Adrenal gland (tissue), 9 donors: ENCODE measurements at regions not wholly inside any gene's neighbourhood (a gene's known extent, or its start where the extent isn't known, plus 50 kb on each side); places are given as distances from the start of the nearest gene placed in this dataset.

ENCODE experiments used
- DNase-seq, 7 donors: peaks; one replicate each; pipeline ENCODE4 v3.0.0-alpha.2; 2019 to 2020
- H3K27ac ChIP-seq, 5 donors: fragments of 200-600 bp; sonication (generic) in 4 of 5; 1 replicate in 3 of 5; 2 replicates in 2 of 5; pipeline versions ENCODE4 v1.5.1 to v1.8.0; 2016 to 2020; ENCODE audit warnings: mild to moderate bottlenecking in 1 of 5
- H3K27me3 ChIP-seq: fragments of 200-600 bp; 2 replicates; pipeline ENCODE4 v1.8.0; 2021
- H3K36me3 ChIP-seq, 2 donors: fragments of 200-600 bp; replicated peaks in 1 of 2; 1 replicate in 1 of 2; 2 replicates in 1 of 2; pipeline versions ENCODE4 v1.5.1 to v1.8.0; 2018 to 2022
- H3K4me1 ChIP-seq, 2 donors: fragments of 200-600 bp; replicated peaks in 1 of 2; 1 replicate in 1 of 2; 2 replicates in 1 of 2; pipeline versions ENCODE4 v1.5.1 to v1.8.0; 2018 to 2021
- H3K4me3 ChIP-seq, 4 donors: fragments of 200-600 bp; sonication (generic) in 3 of 4; one replicate each; pipeline ENCODE4 v1.5.1; 2016 to 2018
- H3K9me3 ChIP-seq, 3 donors: fragments of 200-600 bp; sonication (generic) in 1 of 3; replicated peaks in 1 of 3; 1 replicate in 2 of 3; 2 replicates in 1 of 3; pipeline versions ENCODE4 v1.5.1 to v1.8.0; 2016 to 2021
- POLR2A ChIP-seq, 2 donors: fragments of 450-650 bp; IDR thresholded peaks; one replicate each; pipeline ENCODE4 v1.6.1; 2017; ENCODE audit warnings: antibody characterized with exemption in 2 of 2, mild to moderate bottlenecking in 2 of 2, moderate library complexity in 1 of 2
- WGBS, 4 donors: extraction: QIAGEN DNeasy Blood & Tissue Kit in 2 of 4; methylation state at CpG; one replicate each; pipeline versions ENCODE4 v1.1.5 to v1.1.7; 2013 to 2017; 5-methylcytosine and 5-hydroxymethylcytosine counted together
- intact Hi-C, 2 donors: fragments of 100-400 bp; cut with DNase I; formaldehyde crosslinking; loops; one replicate each; pipeline versions ENCODE4 v1.14.1 to v1.15.0; 2022 to 2023
- TF ChIP-seq, protein P1 (sequence below), 6 experiments: fragments of 450-650 bp in 4 of 6; fragments of 200-600 bp in 2 of 6; sonication (generic) in 1 of 6; IDR thresholded peaks; 1 replicate in 5 of 6; 2 replicates in 1 of 6; pipeline versions ENCODE4 v1.5.1 to v1.8.0; 2016 to 2021; ENCODE audit warnings: antibody characterized with exemption in 6 of 6, mild to moderate bottlenecking in 2 of 6, moderate library complexity in 1 of 6
- donor health status: healthy with polysubstance abuse.
- donor health status: Bipolar disorder and iron deficiency.
- donor health status: DM: yes; HTN: yes; CAD: no.
- donor health status: DM: no; HTN: no; CAD: no.
- donor health status: DM: no; HTN: no; CAD: no.

DNA sequence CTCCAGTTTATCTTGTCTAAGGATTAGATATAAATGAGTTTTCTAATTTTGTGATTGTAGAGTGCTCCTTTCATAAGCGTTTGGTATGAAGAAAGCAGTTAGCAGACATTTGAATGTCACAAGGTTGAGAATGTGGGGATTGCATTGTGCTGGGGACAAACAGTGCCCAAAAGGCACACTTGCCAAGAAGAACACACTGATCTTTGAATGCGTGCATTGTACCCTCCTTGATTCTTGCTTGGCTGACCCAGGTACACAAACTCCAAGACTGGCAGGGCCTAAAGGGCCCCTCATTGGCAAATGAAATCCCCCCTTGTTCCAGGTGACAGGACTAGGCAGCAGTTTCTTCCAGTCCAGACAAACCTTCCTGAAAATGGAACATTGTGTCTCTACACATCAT is 96.9 kb upstream of the LIFR start:
- DNase-seq = no peak
- Histone ChIP-seq H3K36me3 (no peaks in the 10 kb centered on the region), H3K9me3 (no peaks in the 10 kb centered on the region), H3K4me1 (no peaks in the 10 kb centered on the region), H3K4me3 (no peak overlapping the region), H3K27me3 (no peaks in the 10 kb centered on the region), H3K27ac (no peak overlapping the region)
- TF ChIP-seq, protein P1, sequence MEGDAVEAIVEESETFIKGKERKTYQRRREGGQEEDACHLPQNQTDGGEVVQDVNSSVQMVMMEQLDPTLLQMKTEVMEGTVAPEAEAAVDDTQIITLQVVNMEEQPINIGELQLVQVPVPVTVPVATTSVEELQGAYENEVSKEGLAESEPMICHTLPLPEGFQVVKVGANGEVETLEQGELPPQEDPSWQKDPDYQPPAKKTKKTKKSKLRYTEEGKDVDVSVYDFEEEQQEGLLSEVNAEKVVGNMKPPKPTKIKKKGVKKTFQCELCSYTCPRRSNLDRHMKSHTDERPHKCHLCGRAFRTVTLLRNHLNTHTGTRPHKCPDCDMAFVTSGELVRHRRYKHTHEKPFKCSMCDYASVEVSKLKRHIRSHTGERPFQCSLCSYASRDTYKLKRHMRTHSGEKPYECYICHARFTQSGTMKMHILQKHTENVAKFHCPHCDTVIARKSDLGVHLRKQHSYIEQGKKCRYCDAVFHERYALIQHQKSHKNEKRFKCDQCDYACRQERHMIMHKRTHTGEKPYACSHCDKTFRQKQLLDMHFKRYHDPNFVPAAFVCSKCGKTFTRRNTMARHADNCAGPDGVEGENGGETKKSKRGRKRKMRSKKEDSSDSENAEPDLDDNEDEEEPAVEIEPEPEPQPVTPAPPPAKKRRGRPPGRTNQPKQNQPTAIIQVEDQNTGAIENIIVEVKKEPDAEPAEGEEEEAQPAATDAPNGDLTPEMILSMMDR (IDR thresholded peaks at IDR 0.05) = no peak
- TF ChIP-seq POLR2A (IDR thresholded peaks at IDR 0.05) = no peak
- intact Hi-C loops = no loop called here
- WGBS, 4 donors = 81 to 89% (median 83%) methylated on average over 2 of the region's 2 CpGs

DNA sequence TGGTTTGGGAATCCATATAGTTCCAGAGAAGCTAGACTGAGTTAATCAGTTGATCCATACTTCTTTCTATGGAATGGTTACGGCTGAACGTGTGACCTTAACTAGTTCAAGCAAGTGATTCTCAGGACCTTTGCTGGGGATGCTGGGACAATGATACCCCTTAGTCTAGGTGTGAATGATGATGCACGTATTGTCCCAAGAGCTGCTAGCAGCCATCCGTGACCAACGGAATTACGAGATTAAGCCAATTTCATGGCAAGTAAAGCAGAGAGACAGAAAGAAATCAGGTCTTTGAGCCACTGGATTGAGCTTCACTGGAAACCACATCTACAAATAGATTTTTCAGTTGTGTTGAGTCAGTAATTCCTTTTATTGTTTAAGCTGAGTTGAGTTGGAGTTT is 99.2 kb upstream of the LIFR start:
- WGBS, 4 donors = 76 to 89% (median 85%) methylated on average over 6 of the region's 6 CpGs
- H3K27ac ChIP-seq = no peak overlapping the region
- no peaks in the 10 kb centered on the region for H3K36me3 ChIP-seq
- intact Hi-C loops = no loop called here
- H3K4me3 ChIP-seq = no peak overlapping the region
- no peaks in the 10 kb centered on the region for H3K27me3 ChIP-seq
- no peaks in the 10 kb centered on the region for H3K9me3 ChIP-seq
- no peaks in the 10 kb centered on the region for H3K4me1 ChIP-seq
- DNase-seq = no peak
- no peak for TF ChIP-seq POLR2A (IDR thresholded peaks at IDR 0.05)
- TF ChIP-seq, protein P1 (IDR thresholded peaks at IDR 0.05) = no peak

DNA sequence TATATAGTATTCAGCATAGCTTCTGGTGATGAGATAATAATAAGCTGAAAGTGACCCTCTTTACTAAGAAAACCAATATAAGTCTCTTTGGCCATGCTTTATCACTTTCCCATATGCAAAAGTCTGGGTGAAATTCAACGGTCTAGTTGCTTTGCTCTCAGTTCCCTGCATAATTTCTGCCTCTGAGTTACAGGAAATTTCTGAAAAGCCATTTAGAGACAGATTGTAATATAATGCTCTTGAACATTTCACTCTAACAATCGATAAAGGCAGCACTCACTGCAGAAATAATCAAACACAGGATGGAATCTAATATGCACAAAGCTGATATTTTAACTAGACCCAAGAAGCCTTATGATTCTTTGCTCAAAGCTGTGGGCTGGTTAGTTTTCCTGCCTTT is 100.1 kb upstream of the LIFR start:
- H3K27ac ChIP-seq = no peak overlapping the region
- intact Hi-C loops = no loop called here
- H3K4me3 ChIP-seq = no peak overlapping the region
- H3K36me3 ChIP-seq = no peaks in the 10 kb centered on the region
- DNase-seq = no peak
- H3K27me3 ChIP-seq = no peaks in the 10 kb centered on the region
- H3K4me1 ChIP-seq = no peaks in the 10 kb centered on the region
- 43 to 65% (median 44%) methylated on average over 2 of the region's 2 CpGs for WGBS, 4 donors
- no peaks in the 10 kb centered on the region for H3K9me3 ChIP-seq
- no peak for TF ChIP-seq POLR2A (IDR thresholded peaks at IDR 0.05)
- TF ChIP-seq, protein P1 (IDR thresholded peaks at IDR 0.05) = no peak

DNA sequence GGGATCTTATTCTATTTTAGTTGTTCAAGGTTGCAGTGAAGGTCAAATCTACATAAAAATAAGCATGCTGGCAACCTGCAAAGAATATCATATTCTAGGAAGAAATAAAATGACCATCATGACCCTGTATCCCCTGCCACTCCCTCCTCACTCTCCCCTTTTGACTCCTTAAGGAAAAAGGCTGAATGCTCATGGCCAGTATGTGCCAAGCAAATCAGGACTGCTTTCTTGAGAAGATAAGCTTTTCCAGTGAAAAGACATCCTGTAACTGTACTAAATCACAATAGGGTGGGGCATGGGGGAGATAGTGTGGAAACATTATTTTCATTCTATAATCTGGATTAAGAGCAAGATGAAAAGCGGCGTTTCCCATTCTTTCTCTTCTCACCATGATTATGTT is 100.6 kb upstream of the LIFR start:
- intact Hi-C loops = no loop called here
- Histone ChIP-seq H3K27me3 (no peaks in the 10 kb centered on the region), H3K27ac (no peak overlapping the region), H3K36me3 (no peaks in the 10 kb centered on the region), H3K4me1 (no peaks in the 10 kb centered on the region), H3K9me3 (no peaks in the 10 kb centered on the region), H3K4me3 (no peak overlapping the region)
- no peak for DNase-seq
- 79 to 85% (median 81%) methylated on average over 2 of the region's 2 CpGs for WGBS, 4 donors
- TF ChIP-seq, protein P1 (IDR thresholded peaks at IDR 0.05) = no peak
- no peak for TF ChIP-seq POLR2A (IDR thresholded peaks at IDR 0.05)
